ENCODE measurements at regions not wholly inside any gene's neighbourhood (a gene's known extent, or its start where the extent isn't known, plus 50 kb on each side); places are given as distances from the start of the nearest gene placed in this dataset.

GRCh38 chr12:61860451-61860850, 399.8 kb upstream of the USP15 start:
- no peak for DNase-seq

DNA sequence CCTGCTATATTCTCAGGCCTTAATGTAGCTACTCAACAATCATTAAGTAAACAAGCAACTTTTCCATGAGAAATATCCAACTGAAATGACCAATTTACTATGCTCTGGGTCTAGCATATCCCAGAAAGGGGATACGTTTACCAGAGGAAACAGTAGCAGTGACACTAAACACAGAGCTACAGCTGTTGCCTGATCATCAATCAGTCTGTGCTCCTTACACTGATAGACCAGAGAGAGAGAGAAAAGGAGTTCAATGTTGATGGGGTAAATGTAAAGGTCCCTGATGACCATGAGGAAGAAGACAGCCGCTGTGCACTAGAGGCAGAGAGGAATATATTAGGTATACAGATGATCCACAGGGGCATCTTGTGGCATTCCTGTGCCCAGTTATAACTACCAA, 397.2 kb upstream of the USP15 start:
- no peak for DNase-seq

DNA sequence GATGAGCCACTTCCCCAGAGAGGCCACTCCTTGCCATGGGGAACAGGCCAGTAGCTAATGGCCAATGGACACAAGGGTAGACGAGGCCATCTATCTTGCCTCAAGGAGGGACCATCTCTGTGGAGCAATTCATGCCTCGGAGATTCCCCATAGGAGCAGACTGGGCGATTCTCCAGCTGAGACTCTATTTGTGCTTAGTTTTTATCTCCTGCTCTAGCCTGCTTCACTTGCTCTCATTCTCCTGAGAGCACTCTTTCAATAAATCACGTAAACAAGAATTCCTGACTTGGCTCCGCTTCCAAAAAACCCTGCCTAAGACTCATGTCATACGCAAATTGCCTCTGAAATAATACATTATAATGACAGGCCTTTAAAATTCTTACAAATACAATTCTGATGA, 396.4 kb upstream of the USP15 start:
- no peak for DNase-seq

GRCh38 chr12:61869796-61870195, 390.4 kb upstream of the USP15 start:
- no peak for DNase-seq

GRCh38 chr12:61870658-61871484, 389.3 kb upstream of the USP15 start:
- no peak for DNase-seq

DNA sequence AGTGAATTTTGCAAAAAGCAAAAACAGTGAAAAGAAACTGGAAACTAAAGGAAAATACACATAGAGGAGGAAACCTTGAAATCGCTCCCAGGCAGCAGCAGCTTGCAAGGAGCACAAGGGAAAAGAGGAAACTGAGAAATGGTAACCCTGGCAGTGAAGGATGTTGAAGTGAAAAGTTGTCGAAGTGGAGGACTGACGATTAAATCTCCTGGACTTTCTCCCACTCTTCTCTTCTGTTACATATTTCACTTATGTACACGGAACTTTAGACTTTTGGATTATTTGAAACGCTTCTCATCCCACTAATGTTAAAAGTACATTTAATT, 388.8 kb upstream of the USP15 start:
- no peak for DNase-seq

- no peak for DNase-seq
These were observed 381.0 kb upstream of the USP15 start for GRCh38 chr12:61879229-61879628.

DNA sequence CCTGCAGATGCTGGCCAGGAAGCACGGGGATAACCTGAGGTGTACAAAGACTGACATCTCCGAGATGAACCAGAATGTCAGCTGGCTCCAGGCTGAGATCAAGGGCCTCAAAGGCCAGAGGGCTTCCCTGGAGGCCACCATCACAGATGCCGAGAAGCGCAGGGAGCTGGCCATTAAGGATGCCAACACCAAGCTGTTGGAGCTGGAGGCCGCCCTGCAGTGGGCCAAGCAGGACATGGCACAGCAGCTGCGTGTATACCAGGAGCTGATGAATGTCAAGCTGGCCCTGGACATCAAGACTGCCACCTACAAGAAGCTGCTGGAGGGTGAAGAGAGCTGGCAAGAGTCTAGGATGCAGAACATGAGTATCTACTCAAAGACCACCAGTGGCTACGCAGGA, 380.0 kb upstream of the USP15 start:
- DNase-seq: no peak

DNA sequence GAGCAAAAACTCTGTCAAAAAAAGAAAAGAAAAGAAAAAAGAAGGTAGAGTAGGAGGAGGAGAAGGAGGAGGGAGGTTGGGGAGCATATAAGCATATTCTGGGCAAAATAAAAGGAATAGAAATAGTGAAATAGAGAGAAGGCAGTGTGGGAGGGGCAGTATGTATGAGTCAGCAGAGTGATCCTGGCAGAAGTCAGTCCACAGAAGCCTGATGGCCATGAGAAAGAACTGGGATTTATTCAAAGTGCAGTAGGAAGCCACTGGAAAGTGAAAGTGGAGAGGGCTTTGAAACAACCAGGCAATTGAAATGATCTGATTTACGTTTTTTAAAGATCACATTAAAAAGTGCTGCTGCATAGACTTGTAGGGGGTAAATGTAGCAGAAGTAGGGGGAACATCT, 368.6 kb upstream of the USP15 start:
- no peak for DNase-seq

- DNase-seq: no peak
These were observed 366.0 kb upstream of the USP15 start for GRCh38 chr12:61894168-61894567.

DNA sequence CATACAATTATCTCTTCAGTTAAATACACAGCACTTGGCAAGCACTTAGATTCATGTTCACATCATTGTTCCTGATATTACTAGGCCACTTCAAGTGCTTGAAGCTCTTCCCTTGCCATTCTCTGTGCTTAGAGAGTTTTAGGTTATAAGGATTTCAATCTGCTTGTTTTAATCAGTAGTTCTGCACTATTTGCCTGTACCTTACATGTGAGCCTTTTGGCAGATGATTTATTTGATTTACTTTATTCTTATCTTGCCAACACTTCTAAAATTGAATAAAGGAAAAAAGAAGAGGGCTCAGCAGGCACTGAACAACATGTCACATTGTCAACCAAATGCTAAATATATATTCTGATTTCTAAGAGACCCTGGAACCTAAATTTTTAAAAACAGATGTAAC, 363.8 kb upstream of the USP15 start:
- no peak for DNase-seq

- DNase-seq: no peak
These were observed 357.8 kb upstream of the USP15 start for GRCh38 chr12:61902403-61902802.

DNA sequence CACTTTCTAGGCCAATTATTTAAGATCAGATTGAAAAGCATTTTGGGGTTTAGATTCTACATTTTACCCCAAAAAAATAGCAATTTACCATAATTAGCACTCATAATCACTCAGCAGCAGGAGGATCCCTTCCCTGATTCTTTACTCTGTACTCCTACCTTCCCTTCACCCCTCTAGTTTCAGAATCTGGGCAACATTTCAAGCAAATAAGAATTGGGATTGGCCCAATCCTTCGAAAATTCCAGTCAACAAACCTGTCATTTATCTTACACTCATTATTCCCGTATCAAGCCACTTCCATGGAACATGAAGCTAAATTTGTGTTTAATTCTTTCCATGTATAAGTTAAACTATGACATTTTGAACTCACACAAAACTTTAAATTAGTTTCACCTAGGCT, 349.1 kb upstream of the USP15 start:
- DNase-seq: no peak

DNA sequence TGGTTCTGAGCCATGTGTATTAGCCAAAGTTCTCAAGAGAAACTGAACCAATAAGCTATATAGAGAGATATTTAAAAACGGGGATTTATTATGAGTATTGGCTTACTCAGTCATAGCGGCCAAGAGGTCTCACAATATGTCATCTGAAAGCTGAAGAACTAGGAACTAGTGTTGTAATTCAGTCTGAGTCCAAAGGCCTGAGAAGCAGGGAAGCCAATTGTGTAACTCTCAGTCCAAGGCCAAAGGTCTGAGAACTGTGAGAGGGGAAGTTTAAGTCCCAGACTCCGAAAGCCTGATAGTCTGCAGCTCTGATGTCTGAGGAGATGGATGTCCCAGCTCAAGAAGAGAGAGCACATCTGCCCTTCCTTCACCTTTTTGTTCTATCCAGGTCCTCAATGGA, 344.8 kb upstream of the USP15 start:
- DNase-seq: no peak

- no peak for DNase-seq
These were observed 343.4 kb upstream of the USP15 start for GRCh38 chr12:61916831-61917230.

DNA sequence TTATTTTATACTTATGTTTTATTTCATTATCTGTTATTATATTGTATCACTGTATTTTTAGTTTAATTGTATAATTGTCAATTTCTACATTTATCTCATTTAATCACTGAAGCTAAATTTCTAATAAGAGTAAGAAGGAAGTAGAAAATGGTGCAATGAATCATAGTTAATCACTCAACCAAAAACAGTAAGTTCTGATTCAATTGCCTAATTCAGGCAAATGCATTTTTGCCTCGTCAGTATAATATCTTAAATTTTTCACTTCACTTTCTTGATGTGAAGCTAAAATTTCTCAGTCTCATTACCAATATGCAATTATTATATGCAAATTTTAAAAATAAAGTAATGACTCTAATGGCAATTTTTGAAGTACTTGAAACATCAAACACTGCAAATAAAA, 340.5 kb upstream of the USP15 start:
- no peak for DNase-seq

GRCh38 chr12:61920230-61920629, 340.0 kb upstream of the USP15 start:
- DNase-seq: no peak

GRCh38 chr12:61923152-61923551, 337.1 kb upstream of the USP15 start:
- DNase-seq: no peak

DNA sequence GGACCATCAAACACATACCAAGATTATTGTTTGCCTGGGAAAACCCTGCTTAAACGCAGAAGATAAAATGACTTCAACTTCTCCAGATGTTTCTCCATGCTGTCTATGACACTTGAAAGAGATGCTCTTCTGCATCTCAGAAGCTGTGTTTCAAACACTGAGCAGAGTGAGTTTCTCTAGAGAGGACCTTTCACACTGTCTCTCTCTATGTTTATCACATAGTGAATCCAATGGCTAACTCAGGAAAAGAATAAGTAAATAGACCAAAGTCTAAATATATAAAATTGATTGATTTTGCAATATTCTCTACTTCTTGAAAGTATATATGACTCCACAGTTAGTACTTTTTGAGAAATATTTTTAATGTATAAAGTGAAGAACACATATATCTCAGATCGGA, 325.6 kb upstream of the USP15 start:
- no peak for DNase-seq

- no peak for DNase-seq
These were observed 320.2 kb upstream of the USP15 start for GRCh38 chr12:61939977-61940376.

DNA sequence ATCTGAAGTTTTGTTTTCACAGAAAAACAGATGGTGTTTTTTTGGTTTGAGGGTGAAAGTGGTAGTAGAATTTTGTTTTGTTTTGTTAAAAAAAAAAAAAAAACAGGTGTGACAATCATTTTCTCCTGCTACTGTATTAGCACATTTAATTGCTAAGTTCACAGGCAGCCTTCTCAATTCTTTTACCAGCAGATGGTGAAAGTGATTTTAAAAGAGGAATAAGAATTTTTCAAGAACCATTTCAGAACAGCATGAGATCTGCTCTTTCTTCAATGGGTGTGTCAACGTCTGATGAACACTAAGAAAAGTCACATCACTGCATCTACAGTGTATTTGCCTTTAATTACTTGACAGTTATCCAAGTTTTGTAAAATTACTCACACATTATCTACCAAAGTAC, 303.7 kb upstream of the USP15 start:
- DNase-seq: no peak

DNA sequence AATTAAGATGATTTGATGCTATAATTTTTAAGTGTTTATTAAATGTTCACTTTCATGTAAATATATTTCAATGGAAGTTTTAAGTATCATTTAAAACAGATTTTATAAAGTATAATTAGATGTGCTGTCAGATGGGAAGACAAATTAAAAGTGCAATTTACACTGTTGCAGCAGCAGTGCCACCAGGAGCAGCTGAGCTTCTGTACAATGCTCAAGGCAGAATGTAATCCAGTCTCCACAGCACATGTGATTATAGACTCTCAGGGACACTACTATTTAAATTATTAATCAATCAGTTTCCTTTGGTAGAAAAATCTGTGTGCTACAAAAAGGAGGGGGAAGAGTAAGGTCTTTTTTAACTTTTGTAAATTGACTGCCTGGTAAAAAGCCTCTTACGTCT, 285.7 kb upstream of the USP15 start:
- DNase-seq: no peak

- DNase-seq: no peak
These were observed 274.4 kb upstream of the USP15 start for GRCh38 chr12:61985830-61986229.

DNA sequence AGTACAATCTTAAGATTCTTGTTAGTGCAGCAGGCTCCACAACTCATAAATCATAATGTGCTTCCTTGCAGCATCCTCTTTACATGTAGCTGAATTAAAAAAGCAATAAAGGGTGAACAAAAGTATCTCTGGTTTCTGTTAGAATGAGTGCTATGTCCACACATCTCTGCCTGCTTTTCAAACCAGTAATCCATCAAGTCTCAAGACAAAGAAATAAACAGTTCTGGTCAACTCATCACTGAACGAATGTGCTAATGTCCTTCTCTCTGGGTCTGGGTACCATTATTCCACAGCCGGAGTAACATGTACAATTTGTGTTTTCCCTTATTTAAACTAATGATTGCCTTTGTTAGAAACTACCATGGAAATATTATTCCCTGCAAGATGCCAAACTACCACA, 273.0 kb upstream of the USP15 start:
- no peak for DNase-seq

DNA sequence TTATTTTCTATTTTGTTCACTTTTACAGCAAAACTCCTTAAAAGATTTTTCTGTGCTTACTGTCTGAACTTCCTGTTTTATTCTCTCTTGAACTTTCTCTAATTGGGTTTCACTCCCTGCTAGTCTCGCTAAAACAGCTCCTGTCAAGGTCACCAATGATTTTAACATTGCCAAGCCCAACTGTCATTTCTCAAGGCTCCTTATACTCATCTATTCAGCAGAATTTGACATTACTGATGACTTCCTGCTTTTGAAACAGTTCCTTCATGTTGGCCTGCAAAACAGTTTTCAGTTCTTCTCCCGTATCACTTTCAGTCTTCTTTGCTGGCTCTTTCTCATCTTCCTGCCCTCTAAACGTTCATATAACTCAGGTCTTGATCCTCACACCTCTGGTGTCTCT, 268.5 kb upstream of the USP15 start:
- DNase-seq: no peak
